IMR-90 (cell line): ENCODE measurements at regions not wholly inside any gene's neighbourhood (a gene's known extent, or its start where the extent isn't known, plus 50 kb on each side); places are given as distances from the start of the nearest gene placed in this dataset.

ENCODE experiments used
- ATAC-seq: fragments of 200-7000 bp; cut with Tn5 transposase; 2 replicates; pipeline ENCODE4 v1.9.1; 2020; ENCODE audit warnings: low read depth, mild to moderate bottlenecking, moderate library complexity
- BruUV-seq: library from RNA; stranded (reverse); fragments of 400-500 nt; replicated peaks from 2 replicates; lab custom pipeline; 2021; lab: Mats Ljungman, UMichigan
- CTCF ChIA-PET: fragments of 300-600 bp; formaldehyde crosslinking; extraction: SDS; loops from one replicate; lab custom pipeline; 2021; ENCODE audit warnings: antibody characterized with exemption; lab: Yijun Ruan, JAX
- POLR2A ChIA-PET: fragments of 300-600 bp; sonication (Branson Sonifier 250); formaldehyde crosslinking; loops from one replicate; lab custom pipeline; 2022; ENCODE audit warnings: antibody characterized with exemption; ENCODE audit not compliant: unreplicated experiment; lab: Charles Lee
- DNase-seq: peaks from one replicate; pipeline ENCODE4 v3.0.0; 2013
- H2AFZ ChIP-seq: replicated peaks from 2 replicates; pipeline ENCODE3; 2013; ENCODE audit warnings: low read length, mild to moderate bottlenecking; ENCODE audit not compliant: poor library complexity
- H2AK5ac ChIP-seq: 2 replicates; pipeline ENCODE4 v1.6.1; 2013; ENCODE audit warnings: low read depth, low read length, inconsistent platforms
- H2AK9ac ChIP-seq: replicated peaks from 2 replicates; pipeline ENCODE3; 2013; ENCODE audit warnings: mild to moderate bottlenecking, low read depth, low read length, moderate library complexity; ENCODE audit not compliant: poor library complexity
- H2BK120ac ChIP-seq: 2 replicates; pipeline ENCODE4 v1.6.1; 2013; ENCODE audit warnings: low read depth, low read length, inconsistent platforms
- H2BK15ac ChIP-seq: 3 replicates; pipeline ENCODE4 v1.6.1; 2013; ENCODE audit warnings: low read depth, low read length, inconsistent platforms
- H2BK20ac ChIP-seq: 2 replicates; pipeline ENCODE4 v1.6.1; 2013; ENCODE audit warnings: low read depth, mild to moderate bottlenecking, inconsistent platforms, low read length, moderate library complexity
- H2BK5ac ChIP-seq: 2 replicates; pipeline ENCODE4 v1.6.1; 2013; ENCODE audit warnings: mild to moderate bottlenecking, low read depth, low read length, inconsistent platforms; ENCODE audit not compliant: poor library complexity, severe bottlenecking
- H3K14ac ChIP-seq: replicated peaks from 2 replicates; pipeline ENCODE4 v1.6.1; 2013; ENCODE audit warnings: low read depth, low read length, inconsistent platforms
- H3K18ac ChIP-seq: 2 replicates; pipeline ENCODE4 v1.6.1; 2013; ENCODE audit warnings: low read depth, low read length, control low read depth
- H3K23ac ChIP-seq: 2 replicates; pipeline ENCODE4 v1.6.1; 2013; ENCODE audit warnings: low read depth, low read length, inconsistent platforms
- H3K27ac ChIP-seq: 2 replicates; pipeline ENCODE4 v1.5.1; 2013; ENCODE audit warnings: mild to moderate bottlenecking, control low read depth, low read length; ENCODE audit not compliant: insufficient read depth
- H3K27me3 ChIP-seq: 2 replicates; pipeline ENCODE4 v1.6.1; 2013; ENCODE audit warnings: low read length; ENCODE audit not compliant: control insufficient read depth, insufficient read depth
- H3K36me3 ChIP-seq: 2 replicates; pipeline ENCODE4 v1.6.1; 2013; ENCODE audit warnings: low read length, mixed read lengths; ENCODE audit not compliant: control insufficient read depth, insufficient read depth
- H3K4ac ChIP-seq: 2 replicates; pipeline ENCODE4 v1.6.1; 2013; ENCODE audit warnings: low read depth, low read length, inconsistent platforms
- H3K4me1 ChIP-seq: 2 replicates; pipeline ENCODE4 v1.6.1; 2013; ENCODE audit warnings: low read length, mixed read lengths; ENCODE audit not compliant: control insufficient read depth, insufficient read depth
- H3K4me2 ChIP-seq: 2 replicates; pipeline ENCODE4 v1.6.1; 2013; ENCODE audit warnings: low read depth, mild to moderate bottlenecking, control low read depth, low read length, moderate library complexity
- H3K4me3 ChIP-seq: 2 replicates; pipeline ENCODE4 v1.5.1; 2013; ENCODE audit warnings: low read depth, mild to moderate bottlenecking, control low read depth, low read length, moderate library complexity; ENCODE audit not compliant: insufficient read depth
- H3K56ac ChIP-seq: 2 replicates; pipeline ENCODE4 v1.6.1; 2013; ENCODE audit warnings: low read length, inconsistent platforms; ENCODE audit not compliant: insufficient read depth; ENCODE audit errors: extremely low read depth
- H3K79me1 ChIP-seq, 2 experiments: 2 replicates each; pipeline ENCODE4 v1.6.1; 2013; ENCODE audit warnings: low read length in 2 of 2, inconsistent platforms in 1 of 2, low read depth in 1 of 2
- H3K9ac ChIP-seq: 2 replicates; pipeline ENCODE4 v1.6.1; 2013; ENCODE audit warnings: low read depth, low read length, control low read depth
- H3K9me1 ChIP-seq: 2 replicates; pipeline ENCODE4 v1.6.1; 2013; ENCODE audit warnings: low read length, inconsistent platforms; ENCODE audit not compliant: insufficient read depth
- H3K9me3 ChIP-seq: 2 replicates; pipeline ENCODE4 v1.6.1; 2013; ENCODE audit warnings: low read length; ENCODE audit not compliant: control insufficient read depth, insufficient read depth
- H4K20me1 ChIP-seq: 2 replicates; pipeline ENCODE4 v1.6.1; 2013; ENCODE audit warnings: low read length, inconsistent platforms; ENCODE audit not compliant: insufficient read depth
- H4K5ac ChIP-seq: 2 replicates; pipeline ENCODE4 v1.6.1; 2013; ENCODE audit warnings: mild to moderate bottlenecking, low read depth, low read length, control low read depth
- H4K8ac ChIP-seq, 2 experiments: 2 replicates each; pipeline ENCODE4 v1.6.1; 2013; ENCODE audit warnings: low read depth in 2 of 2, low read length in 2 of 2, control low read depth in 1 of 2, inconsistent platforms in 1 of 2
- H4K91ac ChIP-seq: 2 replicates; pipeline ENCODE4 v1.6.1; 2013; ENCODE audit warnings: low read depth, low read length, inconsistent platforms; ENCODE audit not compliant: insufficient read depth
- FOS ChIP-seq: fragments of 150-350 bp; IDR thresholded peaks from 2 replicates; pipeline ENCODE4 v1.6.1; 2016; ENCODE audit warnings: low read depth, low read length
- NFE2L2 ChIP-seq: fragments of 150-350 bp; IDR thresholded peaks from 2 replicates; pipeline ENCODE4 v1.6.1; 2016; ENCODE audit warnings: low read depth, mild to moderate bottlenecking, low read length
- RCOR1 ChIP-seq: IDR thresholded peaks from 2 replicates; pipeline ENCODE4 v1.6.1; 2012; ENCODE audit warnings: mild to moderate bottlenecking, low read length, improper control_type of control experiment; ENCODE audit not compliant: insufficient replicate concordance
- WGBS, 2 experiments: methylation state at CpG; one replicate each; pipeline versions ENCODE4 v1.1.5 to v1.1.7; 2013; ENCODE audit warnings: missing lambda C conversion rate in 2 of 2; ENCODE audit not compliant: insufficient read length in 1 of 2; ENCODE audit errors: extremely low coverage in 2 of 2; 5-methylcytosine and 5-hydroxymethylcytosine counted together
- dilution Hi-C: fragments of 300-500 bp; cut with HindIII; formaldehyde crosslinking; loops from one replicate; pipeline ENCODE4 v1.14.3; 2018; ENCODE audit warnings: low sequenced_read_pairs; ENCODE audit not compliant: unreplicated experiment
- in situ Hi-C: fragments of 300-500 bp; cut with MboI; formaldehyde crosslinking; loops from 3 replicates; pipeline ENCODE4 v1.14.3; 2019; ENCODE audit warnings: low sequenced_read_pairs, inconsistent platforms, mixed read lengths
- intact Hi-C: fragments of 100-400 bp; cut with micrococcal nuclease; formaldehyde crosslinking; loops from 2 replicates; pipeline ENCODE4 v1.10.0; 2022

- Histone ChIP-seq H3K4me3 (no peak overlapping the region), H3K36me3 (no peaks in the 10 kb centered on the region), H3K23ac (peak overlapping the region; percentile 54; the same call in 1 of the 2 replicates), H3K4me2 (no peak overlapping the region; the same call in 1 of the 2 replicates), H2BK120ac (peak overlapping the region; percentile 85), H2BK20ac (peak overlapping the region; percentile 54; the same call in 1 of the 2 replicates), H3K27ac (no peak overlapping the region), H2AK9ac (no peak overlapping the region), H3K4ac (peak overlapping the region; percentile 73; the same call in 1 of the 2 replicates), H3K4me1 (peaks cover 2% of the 10 kb centered on the region), H3K79me1 (no peaks in the 10 kb centered on the region), H2BK5ac (peak overlapping the region; percentile 83), H4K5ac (peak overlapping the region; percentile 7; the same call in 1 of the 2 replicates), H2AK5ac (peak overlapping the region; percentile 49; the same call in 1 of the 2 replicates), H4K20me1 (no peaks in the 10 kb centered on the region), H3K18ac (no peak overlapping the region; the same call in 1 of the 2 replicates), H3K9me3 (no peaks in the 10 kb centered on the region), H4K91ac (peak overlapping the region; percentile 65; the same call in 1 of the 2 replicates), H3K9ac (no peak overlapping the region), H2BK15ac (peak overlapping the region; percentile 56; the same call in 1 of the 3 replicates), H2AFZ (no peak overlapping the region), H3K9me1 (no peaks in the 10 kb centered on the region), H4K8ac (peak overlapping the region; percentile 20 to 66; a peak in 3 of 4 replicates), H3K14ac (peak overlapping the region; percentile 64; the same call in 1 of the 2 replicates), H3K27me3 (no peaks in the 10 kb centered on the region), H3K56ac (no peak overlapping the region; the same call in 1 of the 2 replicates)
- 40% methylated on average over 1 of the region's 1 CpG; no CpG with 5 or more reads in 1 of the 2 experiments for WGBS, 2 experiments
- intact Hi-C loops (no loop called here), dilution Hi-C loops (no loop called here), in situ Hi-C loops (no loop called here)
- peak; percentile 69 for DNase-seq
- ATAC-seq = peak; percentile 32; the same call in 1 of the 2 replicates
- BruUV-seq = no TSS peak
- TF ChIP-seq FOS (peak; percentile 82), RCOR1 (no peak), NFE2L2 (no peak)
- POLR2A ChIA-PET = no interaction called here
- CTCF ChIA-PET = no interaction called here
These were observed 438.9 kb downstream of the GRXCR1 start for GRCh38 chr4:43331226-43332051.
